Eye (tissue), 1 donor: ENCODE measurements at regions not wholly inside any gene's neighbourhood (a gene's known extent, or its start where the extent isn't known, plus 50 kb on each side); places are given as distances from the start of the nearest gene placed in this dataset.
"Not testable (repeated sequence)": the region's sequence is repeated elsewhere in the genome, so short reads cannot be mapped to it uniquely, and the experiment has no call there.

Source experiments
- DNase-seq: peaks from one replicate; pipeline ENCODE4 v3.0.0-alpha.2; 2015

GRCh38 chr2:175450029-175450760 is 268.7 kb upstream of the ATP5MC3 start:
- DNase-seq, result no peak

GRCh38 chr2:175449616-175450015 is 268.1 kb upstream of the ATP5MC3 start:
- DNase-seq, result no peak

- no peak for DNase-seq
These were observed 264.7 kb upstream of the ATP5MC3 start for GRCh38 chr2:175446201-175446600.

- DNase-seq, result no peak
These were observed 263.8 kb upstream of the ATP5MC3 start for GRCh38 chr2:175445281-175445680.

GRCh38 chr2:175442441-175442840 is 260.9 kb upstream of the ATP5MC3 start:
- DNase-seq, result peak; percentile 46

GRCh38 chr2:175441181-175441761 is 259.8 kb upstream of the ATP5MC3 start:
- DNase-seq, result peak; percentile 81

- no peak for DNase-seq
These were observed 257.9 kb upstream of the ATP5MC3 start for GRCh38 chr2:175439416-175439815.

GRCh38 chr2:175437167-175437566 is 255.7 kb upstream of the ATP5MC3 start:
- no peak for DNase-seq

GRCh38 chr2:175436076-175436475 is 254.6 kb upstream of the ATP5MC3 start:
- no peak for DNase-seq

GRCh38 chr2:175435012-175435411 is 253.5 kb upstream of the ATP5MC3 start:
- DNase-seq, result no peak

GRCh38 chr2:175432793-175433192 is 251.3 kb upstream of the ATP5MC3 start:
- no peak for DNase-seq

GRCh38 chr2:175432021-175432420 is 250.5 kb upstream of the ATP5MC3 start:
- peak; percentile 74 for DNase-seq

- peak; percentile 20 for DNase-seq
These were observed 249.8 kb upstream of the ATP5MC3 start for GRCh38 chr2:175431101-175431946.

GRCh38 chr2:175430236-175430635 is 248.7 kb upstream of the ATP5MC3 start:
- DNase-seq, result no peak

GRCh38 chr2:175418224-175418835 is 236.8 kb upstream of the ATP5MC3 start:
- no peak for DNase-seq

- DNase-seq, result peak; percentile 69
These were observed 233.5 kb upstream of the ATP5MC3 start for GRCh38 chr2:175414882-175415487.

- no peak for DNase-seq
These were observed 232.8 kb upstream of the ATP5MC3 start for GRCh38 chr2:175414191-175414881.

- not testable (repeated sequence) for DNase-seq
These were observed 229.4 kb upstream of the ATP5MC3 start for GRCh38 chr2:175410941-175411340.

GRCh38 chr2:175404839-175405238 is 223.3 kb upstream of the ATP5MC3 start:
- no peak for DNase-seq

- DNase-seq, result no peak
These were observed 222.2 kb upstream of the ATP5MC3 start for GRCh38 chr2:175403599-175404221.

GRCh38 chr2:175402571-175402970 is 221.1 kb upstream of the ATP5MC3 start:
- peak; percentile 49 for DNase-seq
